Tibial nerve (tissue), 4 donors: ENCODE measurements at regions not wholly inside any gene's neighbourhood (a gene's known extent, or its start where the extent isn't known, plus 50 kb on each side); places are given as distances from the start of the nearest gene placed in this dataset.

Experiments used
- CTCF ChIP-seq, 5 experiments: fragments of 200-600 bp in 3 of 5; fragments of 450-650 bp in 2 of 5; sonication (generic) in 3 of 5; IDR thresholded peaks; one replicate each; pipeline ENCODE4 v1.5.1; 2016 to 2019; ENCODE audit warnings: antibody characterized with exemption in 5 of 5, mild to moderate bottlenecking in 3 of 5, moderate library complexity in 2 of 5
- EP300 ChIP-seq, 2 donors: sonication (generic); formaldehyde crosslinking; IDR thresholded peaks; one replicate each; pipeline ENCODE4 v1.6.1; 2017; ENCODE audit warnings: antibody characterized with exemption in 2 of 2, mild to moderate bottlenecking in 1 of 2

DNA sequence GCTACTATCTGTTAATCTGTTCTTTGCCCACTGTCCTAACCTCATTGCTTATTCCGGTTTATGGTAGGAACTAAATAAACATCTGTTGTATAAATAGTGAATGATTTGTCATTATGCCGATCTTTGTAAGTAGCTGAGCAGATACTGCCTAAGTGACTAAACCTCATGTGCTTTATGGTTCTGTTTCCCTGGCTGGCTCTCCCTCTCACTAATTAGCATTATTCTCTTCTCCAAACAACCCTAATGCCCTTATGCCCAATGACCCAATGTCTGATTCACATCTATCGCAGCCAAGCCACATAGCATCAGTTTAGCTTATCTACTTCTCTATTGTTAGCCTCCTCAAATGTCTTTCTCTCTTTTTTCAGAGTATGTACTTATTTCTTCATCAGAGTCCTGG, 462.3 kb upstream of the POT1 start:
- TF ChIP-seq CTCF (IDR thresholded peaks at IDR 0.05) (no peak), EP300 (IDR thresholded peaks at IDR 0.05) (no peak)
